DND-41 (cell line): ENCODE measurements at regions not wholly inside any gene's neighbourhood (a gene's known extent, or its start where the extent isn't known, plus 50 kb on each side); places are given as distances from the start of the nearest gene placed in this dataset.

Experiments
- ATAC-seq: fragments of 200-7000 bp; cut with Tn5 transposase; 3 replicates; pipeline ENCODE4 v1.9.1; 2021; ENCODE audit warnings: low read depth; ENCODE audit not compliant: insufficient read depth
- DNase-seq: peaks from one replicate; pipeline ENCODE4 v3.0.0-alpha.2; 2020
- H2AFZ ChIP-seq: 2 replicates; pipeline ENCODE4 v1.6.0; 2012; ENCODE audit warnings: low read depth, low read length
- H3K27ac ChIP-seq: 2 replicates; pipeline ENCODE4 v1.5.1; 2012; ENCODE audit warnings: low read length, inconsistent platforms
- H3K27me3 ChIP-seq: fragments of 200-600 bp; sonication (generic); 2 replicates; pipeline ENCODE4 v1.6.0; 2012; ENCODE audit warnings: low read length, mild to moderate bottlenecking, inconsistent platforms; ENCODE audit not compliant: insufficient read depth, poor library complexity
- H3K36me3 ChIP-seq: 2 replicates; pipeline ENCODE4 v1.5.1; 2012; ENCODE audit warnings: low read length, inconsistent platforms; ENCODE audit not compliant: insufficient read depth
- H3K4me1 ChIP-seq: 2 replicates; pipeline ENCODE4 v1.5.1; 2012; ENCODE audit warnings: mild to moderate bottlenecking, low read length; ENCODE audit not compliant: insufficient read depth
- H3K4me2 ChIP-seq: 2 replicates; pipeline ENCODE4 v1.6.0; 2012; ENCODE audit warnings: mild to moderate bottlenecking, moderate library complexity, low read length, inconsistent platforms; ENCODE audit not compliant: insufficient read depth
- H3K4me3 ChIP-seq, 2 experiments: fragments of 200-600 bp in 1 of 2; shearing (Covaris generic) in 1 of 2; 2 replicates each; pipeline ENCODE4 v1.5.1; 2012 to 2016; ENCODE audit warnings: inconsistent platforms in 2 of 2, low read length in 2 of 2, mild to moderate bottlenecking in 2 of 2, low read depth in 1 of 2, moderate library complexity in 1 of 2
- H3K79me2 ChIP-seq: 2 replicates; pipeline ENCODE4 v1.6.0; 2012; ENCODE audit warnings: low read length, inconsistent platforms; ENCODE audit not compliant: insufficient read depth
- H3K9ac ChIP-seq: 2 replicates; pipeline ENCODE4 v1.6.0; 2012; ENCODE audit warnings: low read depth, mild to moderate bottlenecking, inconsistent platforms, low read length, moderate library complexity
- H3K9me3 ChIP-seq: 2 replicates; pipeline ENCODE4 v1.5.1; 2012; ENCODE audit warnings: low read length, moderate library complexity, mild to moderate bottlenecking, inconsistent platforms; ENCODE audit not compliant: insufficient read depth, severe bottlenecking
- H4K20me1 ChIP-seq: 2 replicates; pipeline ENCODE4 v1.6.0; 2012; ENCODE audit warnings: low read length; ENCODE audit not compliant: insufficient read depth
- CTCF ChIP-seq: IDR thresholded peaks from 2 replicates; pipeline ENCODE4 v1.5.1; 2012; ENCODE audit warnings: borderline replicate concordance, low read length, moderate library complexity, mild to moderate bottlenecking; ENCODE audit not compliant: poor library complexity, severe bottlenecking; ENCODE audit errors: extremely low read depth
- EZH2 ChIP-seq: IDR thresholded peaks from 3 replicates; pipeline ENCODE4 v1.6.1; 2012; ENCODE audit warnings: borderline replicate concordance, low read depth, mild to moderate bottlenecking, moderate library complexity, low read length, inconsistent platforms; ENCODE audit not compliant: severe bottlenecking

- Histone ChIP-seq H3K36me3 (no peaks in the 10 kb centered on the region), H3K9me3 (no peaks in the 10 kb centered on the region), H3K9ac (no peak overlapping the region), H2AFZ (no peak overlapping the region), H3K4me1 (no peaks in the 10 kb centered on the region), H3K4me3 (no peak overlapping the region), H3K27ac (no peak overlapping the region), H3K27me3 (no peaks in the 10 kb centered on the region), H3K79me2 (no peaks in the 10 kb centered on the region), H4K20me1 (no peaks in the 10 kb centered on the region), H3K4me2 (no peak overlapping the region)
- ATAC-seq (no peak), DNase-seq (no peak)
- TF ChIP-seq EZH2: no peak
- no peak for TF ChIP-seq CTCF
Observed at GRCh38 chr6:19906171-19906570, 69.0 kb downstream of the ID4 start.

GRCh38 chr6:19911223-19911622 lies 74.1 kb downstream of the ID4 start:
- Histone ChIP-seq H2AFZ (no peak overlapping the region), H3K27me3 (no peaks in the 10 kb centered on the region), H3K36me3 (no peaks in the 10 kb centered on the region), H3K4me2 (no peak overlapping the region), H3K27ac (no peak overlapping the region), H3K9ac (no peak overlapping the region), H3K79me2 (no peaks in the 10 kb centered on the region), H3K4me1 (no peaks in the 10 kb centered on the region), H4K20me1 (no peaks in the 10 kb centered on the region), H3K4me3 (no peak overlapping the region), H3K9me3 (no peaks in the 10 kb centered on the region)
- no peak for DNase-seq
- no peak for ATAC-seq
- no peak for TF ChIP-seq CTCF
- TF ChIP-seq EZH2: no peak

- no peaks in the 10 kb centered on the region for H4K20me1 ChIP-seq
- H3K79me2 ChIP-seq: no peaks in the 10 kb centered on the region
- no peak overlapping the region for H3K4me2 ChIP-seq
- ATAC-seq (no peak), DNase-seq (no peak)
- H3K9me3 ChIP-seq: no peaks in the 10 kb centered on the region
- no peaks in the 10 kb centered on the region for H3K27me3 ChIP-seq
- no peaks in the 10 kb centered on the region for H3K4me1 ChIP-seq
- no peak overlapping the region for H3K4me3 ChIP-seq
- H2AFZ ChIP-seq: no peak overlapping the region
- H3K9ac ChIP-seq: no peak overlapping the region
- TF ChIP-seq EZH2 (no peak), CTCF (no peak)
- no peaks in the 10 kb centered on the region for H3K36me3 ChIP-seq
- H3K27ac ChIP-seq: no peak overlapping the region
Observed at GRCh38 chr6:19918436-19918835, 81.3 kb downstream of the ID4 start.

GRCh38 chr6:19921786-19922185 lies 84.6 kb downstream of the ID4 start:
- H3K4me2 ChIP-seq: no peak overlapping the region
- H3K4me1 ChIP-seq: no peaks in the 10 kb centered on the region
- H3K9me3 ChIP-seq: no peaks in the 10 kb centered on the region
- ATAC-seq (no peak), DNase-seq (no peak)
- no peak overlapping the region for H3K4me3 ChIP-seq
- H3K36me3 ChIP-seq: no peaks in the 10 kb centered on the region
- no peaks in the 10 kb centered on the region for H3K27me3 ChIP-seq
- no peaks in the 10 kb centered on the region for H3K79me2 ChIP-seq
- H4K20me1 ChIP-seq: no peaks in the 10 kb centered on the region
- no peak overlapping the region for H2AFZ ChIP-seq
- H3K9ac ChIP-seq: no peak overlapping the region
- no peak overlapping the region for H3K27ac ChIP-seq
- TF ChIP-seq CTCF (no peak), EZH2 (no peak)
